SK-N-SH treated with all-trans-retinoic acid at 6 μM for 48 hours (cell line): ENCODE measurements at regions not wholly inside any gene's neighbourhood (a gene's known extent, or its start where the extent isn't known, plus 50 kb on each side); places are given as distances from the start of the nearest gene placed in this dataset.
"Not testable (repeated sequence)": the region's sequence is repeated elsewhere in the genome, so short reads cannot be mapped to it uniquely, and the experiment has no call there.

Experiments used
- ATAC-seq: fragments of 200-7000 bp; cut with Tn5 transposase; 3 replicates; pipeline ENCODE4 v1.9.1; 2020; ENCODE audit warnings: mild to moderate bottlenecking, moderate library complexity
- ARNTL ChIP-seq: fragments of 450-650 bp; formaldehyde crosslinking; IDR thresholded peaks from 2 replicates; pipeline ENCODE4 v1.5.0; 2020; ENCODE audit warnings: low read depth, mild to moderate bottlenecking, moderate library complexity, borderline replicate concordance
- CSDC2 ChIP-seq: fragments of 250-450 bp; sonication (Bioruptor Pico); IDR thresholded peaks from 2 replicates; pipeline ENCODE4 v1.5.0; 2020; ENCODE audit warnings: mild to moderate bottlenecking, moderate library complexity
- ESRRG ChIP-seq: fragments of 250-450 bp; sonication (Bioruptor Pico); IDR thresholded peaks from 2 replicates; pipeline ENCODE4 v1.6.1; 2021; ENCODE audit warnings: mild to moderate bottlenecking
- GLIS3 ChIP-seq: fragments of 250-450 bp; sonication (Bioruptor Pico); IDR thresholded peaks from 2 replicates; pipeline ENCODE4 v1.5.0; 2020; ENCODE audit warnings: mild to moderate bottlenecking, moderate library complexity
- OSR1 ChIP-seq: fragments of 250-450 bp; sonication (Bioruptor Pico); IDR thresholded peaks from 2 replicates; pipeline ENCODE4 v1.8.0; 2022; ENCODE audit warnings: moderate library complexity, mild to moderate bottlenecking, inconsistent platforms
- PPARA ChIP-seq: fragments of 250-450 bp; sonication (Bioruptor Pico); IDR thresholded peaks from 2 replicates; pipeline ENCODE4 v1.5.0; 2020; ENCODE audit warnings: mild to moderate bottlenecking, borderline replicate concordance
- SNAI2 ChIP-seq: fragments of 250-450 bp; sonication (Bioruptor Pico); IDR thresholded peaks from 2 replicates; pipeline ENCODE4 v1.5.0; 2020; ENCODE audit warnings: mild to moderate bottlenecking, moderate library complexity
- TCF4 ChIP-seq: fragments of 250-450 bp; sonication (Bioruptor Pico); IDR thresholded peaks from 2 replicates; pipeline ENCODE4 v1.8.0; 2021; ENCODE audit warnings: mild to moderate bottlenecking, moderate library complexity, borderline replicate concordance
- TOX ChIP-seq: fragments of 250-450 bp; sonication (Bioruptor Pico); IDR thresholded peaks from 2 replicates; pipeline ENCODE4 v1.8.0; 2021; ENCODE audit warnings: mild to moderate bottlenecking, moderate library complexity, borderline replicate concordance
- ZC3H10 ChIP-seq: fragments of 250-450 bp; sonication (Bioruptor Pico); IDR thresholded peaks from 2 replicates; pipeline ENCODE4 v1.5.1; 2021; ENCODE audit warnings: mild to moderate bottlenecking, moderate library complexity
- ZFP30 ChIP-seq: fragments of 450-650 bp; formaldehyde crosslinking; IDR thresholded peaks from 2 replicates; pipeline ENCODE4 v1.5.0; 2022; ENCODE audit warnings: mild to moderate bottlenecking, moderate library complexity
- ZNF565 ChIP-seq: fragments of 450-650 bp; formaldehyde crosslinking; conservative IDR thresholded peaks from 2 replicates; pipeline ENCODE4 v1.5.0; 2020; ENCODE audit warnings: low read depth, mild to moderate bottlenecking, moderate library complexity
- ZNF70 ChIP-seq: fragments of 450-650 bp; formaldehyde crosslinking; IDR thresholded peaks from 2 replicates; pipeline ENCODE4 v1.5.0; 2020; ENCODE audit warnings: mild to moderate bottlenecking, moderate library complexity
- ZNF8 ChIP-seq: fragments of 450-650 bp; formaldehyde crosslinking; IDR thresholded peaks from 2 replicates; pipeline ENCODE4 v1.5.0; 2020; ENCODE audit warnings: mild to moderate bottlenecking, moderate library complexity
- TF ChIP-seq, protein P1 (sequence below): fragments of 250-450 bp; sonication (Bioruptor Pico); IDR thresholded peaks from 2 replicates; pipeline ENCODE4 v1.5.1; 2020; ENCODE audit warnings: low read depth, mild to moderate bottlenecking, moderate library complexity
- TF ChIP-seq, protein P2 (sequence below): fragments of 250-450 bp; sonication (Bioruptor Pico); IDR thresholded peaks from 2 replicates; pipeline ENCODE4 v1.5.1; 2021; ENCODE audit warnings: mild to moderate bottlenecking, moderate library complexity
- TF ChIP-seq, protein P3 (sequence below): fragments of 250-450 bp; sonication (Bioruptor Pico); IDR thresholded peaks from 2 replicates; pipeline ENCODE4 v1.8.0; 2021; ENCODE audit warnings: low read depth, mild to moderate bottlenecking, moderate library complexity, borderline replicate concordance
- TF ChIP-seq, protein P4 (sequence below): fragments of 250-450 bp; sonication (Bioruptor Pico); IDR thresholded peaks from 2 replicates; pipeline ENCODE4 v1.8.0; 2020; ENCODE audit warnings: mild to moderate bottlenecking, moderate library complexity, borderline replicate concordance

DNA sequence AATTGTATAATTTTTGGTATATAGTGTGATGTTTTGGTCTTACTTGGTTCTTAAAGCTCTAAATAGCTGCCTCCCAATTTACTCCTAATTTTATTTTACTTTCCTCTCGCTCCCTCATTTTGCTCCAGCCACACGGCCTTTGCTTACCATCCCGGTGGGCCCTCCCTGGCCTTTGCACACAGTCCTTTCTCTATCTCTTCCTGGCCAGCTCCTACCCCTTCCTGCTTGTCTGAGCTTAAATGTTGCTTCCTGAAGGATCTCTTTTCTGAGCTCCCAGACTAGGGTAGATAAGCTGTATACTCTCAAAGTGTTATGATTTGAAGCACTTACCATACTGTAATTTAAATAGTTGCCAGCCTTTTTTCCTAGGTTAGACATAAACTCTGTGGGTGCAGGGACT is 121.7 kb downstream of the UTRN start:
- ATAC-seq, result no peak
- TF ChIP-seq, protein P1, sequence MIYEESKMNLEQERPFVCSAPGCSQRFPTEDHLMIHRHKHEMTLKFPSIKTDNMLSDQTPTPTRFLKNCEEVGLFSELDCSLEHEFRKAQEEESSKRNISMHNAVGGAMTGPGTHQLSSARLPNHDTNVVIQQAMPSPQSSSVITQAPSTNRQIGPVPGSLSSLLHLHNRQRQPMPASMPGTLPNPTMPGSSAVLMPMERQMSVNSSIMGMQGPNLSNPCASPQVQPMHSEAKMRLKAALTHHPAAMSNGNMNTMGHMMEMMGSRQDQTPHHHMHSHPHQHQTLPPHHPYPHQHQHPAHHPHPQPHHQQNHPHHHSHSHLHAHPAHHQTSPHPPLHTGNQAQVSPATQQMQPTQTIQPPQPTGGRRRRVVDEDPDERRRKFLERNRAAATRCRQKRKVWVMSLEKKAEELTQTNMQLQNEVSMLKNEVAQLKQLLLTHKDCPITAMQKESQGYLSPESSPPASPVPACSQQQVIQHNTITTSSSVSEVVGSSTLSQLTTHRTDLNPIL (CRISPR knock-in tag), result no peak
- TF ChIP-seq TCF4 (CRISPR knock-in tag), result no peak
- no peak for TF ChIP-seq ZNF70 (CRISPR knock-in tag)
- no peak for TF ChIP-seq ZFP30
- no peak for TF ChIP-seq ZC3H10 (CRISPR knock-in tag)
- TF ChIP-seq, protein P2, sequence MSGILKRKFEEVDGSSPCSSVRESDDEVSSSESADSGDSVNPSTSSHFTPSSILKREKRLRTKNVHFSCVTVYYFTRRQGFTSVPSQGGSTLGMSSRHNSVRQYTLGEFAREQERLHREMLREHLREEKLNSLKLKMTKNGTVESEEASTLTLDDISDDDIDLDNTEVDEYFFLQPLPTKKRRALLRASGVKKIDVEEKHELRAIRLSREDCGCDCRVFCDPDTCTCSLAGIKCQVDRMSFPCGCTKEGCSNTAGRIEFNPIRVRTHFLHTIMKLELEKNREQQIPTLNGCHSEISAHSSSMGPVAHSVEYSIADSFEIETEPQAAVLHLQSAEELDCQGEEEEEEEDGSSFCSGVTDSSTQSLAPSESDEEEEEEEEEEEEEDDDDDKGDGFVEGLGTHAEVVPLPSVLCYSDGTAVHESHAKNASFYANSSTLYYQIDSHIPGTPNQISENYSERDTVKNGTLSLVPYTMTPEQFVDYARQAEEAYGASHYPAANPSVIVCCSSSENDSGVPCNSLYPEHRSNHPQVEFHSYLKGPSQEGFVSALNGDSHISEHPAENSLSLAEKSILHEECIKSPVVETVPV (CRISPR knock-in tag), result no peak
- TF ChIP-seq OSR1 (CRISPR knock-in tag), result no peak
- TF ChIP-seq, protein P3, sequence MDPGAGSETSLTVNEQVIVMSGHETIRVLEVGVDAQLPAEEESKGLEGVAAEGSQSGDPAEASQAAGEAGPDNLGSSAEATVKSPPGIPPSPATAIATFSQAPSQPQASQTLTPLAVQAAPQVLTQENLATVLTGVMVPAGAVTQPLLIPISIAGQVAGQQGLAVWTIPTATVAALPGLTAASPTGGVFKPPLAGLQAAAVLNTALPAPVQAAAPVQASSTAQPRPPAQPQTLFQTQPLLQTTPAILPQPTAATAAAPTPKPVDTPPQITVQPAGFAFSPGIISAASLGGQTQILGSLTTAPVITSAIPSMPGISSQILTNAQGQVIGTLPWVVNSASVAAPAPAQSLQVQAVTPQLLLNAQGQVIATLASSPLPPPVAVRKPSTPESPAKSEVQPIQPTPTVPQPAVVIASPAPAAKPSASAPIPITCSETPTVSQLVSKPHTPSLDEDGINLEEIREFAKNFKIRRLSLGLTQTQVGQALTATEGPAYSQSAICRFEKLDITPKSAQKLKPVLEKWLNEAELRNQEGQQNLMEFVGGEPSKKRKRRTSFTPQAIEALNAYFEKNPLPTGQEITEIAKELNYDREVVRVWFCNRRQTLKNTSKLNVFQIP (CRISPR knock-in tag), result no peak
- no peak for TF ChIP-seq CSDC2
- no peak for TF ChIP-seq SNAI2 (CRISPR knock-in tag)

DNA sequence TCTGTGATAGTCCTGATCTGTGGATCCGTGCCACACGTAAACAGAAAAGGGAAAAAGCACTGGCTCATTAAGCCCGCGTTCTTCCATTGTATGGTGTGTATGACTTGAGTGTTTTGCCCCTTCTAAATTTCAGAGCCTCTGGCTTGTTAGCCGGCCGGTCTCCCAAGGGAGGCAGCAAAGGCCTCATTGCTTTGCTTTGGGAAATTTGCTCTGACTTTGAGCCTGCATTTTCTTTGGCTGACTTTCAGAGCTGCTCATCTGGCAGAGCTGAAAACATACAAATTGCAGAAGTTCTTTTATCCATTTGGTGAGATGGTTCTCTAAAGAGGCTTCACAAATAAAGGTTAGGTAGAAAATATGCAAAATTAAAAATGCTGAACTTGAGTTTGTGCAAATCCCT is 123.0 kb downstream of the UTRN start:
- TF ChIP-seq GLIS3 (CRISPR knock-in tag) (no peak), OSR1 (CRISPR knock-in tag) (no peak), ZC3H10 (CRISPR knock-in tag) (no peak), ZNF70 (CRISPR knock-in tag) (no peak), ESRRG (CRISPR knock-in tag) (no peak), TOX (CRISPR knock-in tag) (no peak), PPARA (no peak), ZNF8 (CRISPR knock-in tag) (no peak), ZNF565 (no peak), ARNTL (no peak), ZFP30 (no peak), TCF4 (CRISPR knock-in tag) (no peak)
- TF ChIP-seq, protein P2 (CRISPR knock-in tag), result no peak
- TF ChIP-seq, protein P1 (CRISPR knock-in tag), result no peak
- TF ChIP-seq, protein P4, sequence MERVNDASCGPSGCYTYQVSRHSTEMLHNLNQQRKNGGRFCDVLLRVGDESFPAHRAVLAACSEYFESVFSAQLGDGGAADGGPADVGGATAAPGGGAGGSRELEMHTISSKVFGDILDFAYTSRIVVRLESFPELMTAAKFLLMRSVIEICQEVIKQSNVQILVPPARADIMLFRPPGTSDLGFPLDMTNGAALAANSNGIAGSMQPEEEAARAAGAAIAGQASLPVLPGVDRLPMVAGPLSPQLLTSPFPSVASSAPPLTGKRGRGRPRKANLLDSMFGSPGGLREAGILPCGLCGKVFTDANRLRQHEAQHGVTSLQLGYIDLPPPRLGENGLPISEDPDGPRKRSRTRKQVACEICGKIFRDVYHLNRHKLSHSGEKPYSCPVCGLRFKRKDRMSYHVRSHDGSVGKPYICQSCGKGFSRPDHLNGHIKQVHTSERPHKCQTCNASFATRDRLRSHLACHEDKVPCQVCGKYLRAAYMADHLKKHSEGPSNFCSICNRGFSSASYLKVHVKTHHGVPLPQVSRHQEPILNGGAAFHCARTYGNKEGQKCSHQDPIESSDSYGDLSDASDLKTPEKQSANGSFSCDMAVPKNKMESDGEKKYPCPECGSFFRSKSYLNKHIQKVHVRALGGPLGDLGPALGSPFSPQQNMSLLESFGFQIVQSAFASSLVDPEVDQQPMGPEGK (CRISPR knock-in tag), result no peak
- TF ChIP-seq, protein P3 (CRISPR knock-in tag), result no peak
- no peak; the same call in 2 of the 3 replicates for ATAC-seq

DNA sequence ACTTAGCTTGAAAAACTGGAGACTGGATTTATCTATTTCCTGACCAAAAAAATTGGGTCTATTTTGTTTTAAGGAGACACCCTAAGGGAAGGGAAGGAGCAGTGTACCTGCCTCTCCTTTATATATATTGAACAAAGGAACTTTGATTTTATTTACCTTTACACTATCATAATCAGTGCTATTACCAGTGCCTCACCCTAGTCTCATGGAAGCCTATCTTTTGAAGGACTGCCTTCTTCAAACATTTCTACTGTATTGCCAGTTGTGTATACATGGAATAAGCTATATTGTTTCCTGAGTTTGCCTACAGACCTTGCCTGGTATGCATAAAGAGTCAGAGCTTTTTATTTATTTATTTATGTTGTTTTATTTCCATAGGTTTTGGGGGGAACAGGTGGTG is 124.9 kb downstream of the UTRN start:
- no peak for ATAC-seq
- TF ChIP-seq, protein P3 (CRISPR knock-in tag), result no peak

DNA sequence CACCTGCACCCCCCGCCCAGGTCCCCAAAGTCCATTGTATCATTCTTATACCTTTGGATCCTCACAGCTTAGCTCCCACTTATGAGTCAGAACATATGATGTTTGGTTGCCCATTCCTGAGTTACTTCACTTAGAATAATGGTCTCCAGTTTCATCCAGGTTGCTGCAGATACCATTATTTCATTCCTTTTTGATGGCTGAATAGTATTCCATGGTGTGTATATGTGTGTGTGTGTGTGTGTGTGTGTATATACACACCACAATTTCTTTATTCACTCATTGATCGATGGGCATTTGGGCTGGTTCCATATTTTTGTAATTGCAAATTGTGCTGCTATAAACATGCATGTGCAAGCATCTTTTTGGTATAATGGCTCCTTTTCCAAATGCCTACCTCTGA is 125.4 kb downstream of the UTRN start:
- not testable (repeated sequence) for ATAC-seq
